ENCODE measurements at regions not wholly inside any gene's neighbourhood (a gene's known extent, or its start where the extent isn't known, plus 50 kb on each side); places are given as distances from the start of the nearest gene placed in this dataset.

GRCh38 chr16:48820379-48820778 is 210.4 kb upstream of the N4BP1 start:
- Mint-ChIP-seq H3K4me3 (no peak overlapping the region), H3K4me1 (ENCODE audit: unreplicated experiment) (no peaks in the 10 kb centered on the region)
- TF ChIP-seq CTCF (conservative IDR thresholded peaks at IDR 0.05) = no peak

GRCh38 chr16:48818257-48818656 is 208.3 kb upstream of the N4BP1 start:
- DNase-seq (ENCODE audit: extremely low spot score, unreplicated experiment) = no peak
- Mint-ChIP-seq H3K27ac (no peak overlapping the region), H3K36me3 (no peaks in the 10 kb centered on the region), H3K4me3 (no peak overlapping the region), H3K9me3 (no peaks in the 10 kb centered on the region), H3K4me1 (ENCODE audit: unreplicated experiment) (no peaks in the 10 kb centered on the region), H3K27me3 (peaks cover 44% of the 10 kb centered on the region)
- no peak for TF ChIP-seq CTCF (conservative IDR thresholded peaks at IDR 0.05)

More at GRCh38 chr16:48820379-48820778, 210.4 kb upstream of the N4BP1 start:
- DNase-seq (ENCODE audit: extremely low spot score, unreplicated experiment) = no peak
- Mint-ChIP-seq H3K9me3 (no peaks in the 10 kb centered on the region), H3K36me3 (no peaks in the 10 kb centered on the region), H3K27me3 (peaks cover 23% of the 10 kb centered on the region), H3K27ac (no peak overlapping the region)

GRCh38 chr16:48817032-48817431 is 207.1 kb upstream of the N4BP1 start:
- no peak for TF ChIP-seq CTCF (conservative IDR thresholded peaks at IDR 0.05)
- H3K4me3 Mint-ChIP-seq = no peak overlapping the region
- no peak overlapping the region for H3K27ac Mint-ChIP-seq
- no peaks in the 10 kb centered on the region for H3K36me3 Mint-ChIP-seq
- no peaks in the 10 kb centered on the region for H3K9me3 Mint-ChIP-seq
- no peaks in the 10 kb centered on the region for H3K4me1 Mint-ChIP-seq (ENCODE audit: unreplicated experiment)
- H3K27me3 Mint-ChIP-seq = peaks cover 56% of the 10 kb centered on the region
- DNase-seq (ENCODE audit: extremely low spot score, unreplicated experiment) = no peak

- Mint-ChIP-seq H3K27me3 (peaks cover 60% of the 10 kb centered on the region), H3K4me1 (ENCODE audit: unreplicated experiment) (no peaks in the 10 kb centered on the region), H3K36me3 (no peaks in the 10 kb centered on the region), H3K27ac (no peak overlapping the region), H3K9me3 (no peaks in the 10 kb centered on the region), H3K4me3 (no peak overlapping the region)
- TF ChIP-seq CTCF (conservative IDR thresholded peaks at IDR 0.05) = no peak
- DNase-seq (ENCODE audit: extremely low spot score, unreplicated experiment) = no peak
Observed at GRCh38 chr16:48816393-48816792, 206.4 kb upstream of the N4BP1 start.

GRCh38 chr16:48814994-48815393 is 205.0 kb upstream of the N4BP1 start:
- TF ChIP-seq CTCF (conservative IDR thresholded peaks at IDR 0.05) = no peak
- Mint-ChIP-seq H3K27ac (no peak overlapping the region), H3K4me1 (ENCODE audit: unreplicated experiment) (no peaks in the 10 kb centered on the region), H3K4me3 (no peak overlapping the region), H3K36me3 (no peaks in the 10 kb centered on the region), H3K27me3 (peaks cover 59% of the 10 kb centered on the region), H3K9me3 (no peaks in the 10 kb centered on the region)
- DNase-seq (ENCODE audit: extremely low spot score, unreplicated experiment) = no peak

GRCh38 chr16:48813485-48813884 is 203.5 kb upstream of the N4BP1 start:
- Mint-ChIP-seq H3K27ac (no peak overlapping the region), H3K4me1 (ENCODE audit: unreplicated experiment) (no peaks in the 10 kb centered on the region), H3K36me3 (no peaks in the 10 kb centered on the region), H3K4me3 (no peak overlapping the region), H3K9me3 (no peaks in the 10 kb centered on the region), H3K27me3 (peaks cover 71% of the 10 kb centered on the region)
- no peak for DNase-seq (ENCODE audit: extremely low spot score, unreplicated experiment)
- TF ChIP-seq CTCF (conservative IDR thresholded peaks at IDR 0.05) = no peak

Data from type B pancreatic cell (in vitro differentiated cells).